Superior temporal gyrus (tissue), 1 donor: ENCODE measurements at regions not wholly inside any gene's neighbourhood (a gene's known extent, or its start where the extent isn't known, plus 50 kb on each side); places are given as distances from the start of the nearest gene placed in this dataset.

ENCODE experiments used
- DNase-seq: peaks from one replicate; pipeline ENCODE4 v3.0.0-alpha.2; 2016; ENCODE audit errors: extremely low spot score

DNA sequence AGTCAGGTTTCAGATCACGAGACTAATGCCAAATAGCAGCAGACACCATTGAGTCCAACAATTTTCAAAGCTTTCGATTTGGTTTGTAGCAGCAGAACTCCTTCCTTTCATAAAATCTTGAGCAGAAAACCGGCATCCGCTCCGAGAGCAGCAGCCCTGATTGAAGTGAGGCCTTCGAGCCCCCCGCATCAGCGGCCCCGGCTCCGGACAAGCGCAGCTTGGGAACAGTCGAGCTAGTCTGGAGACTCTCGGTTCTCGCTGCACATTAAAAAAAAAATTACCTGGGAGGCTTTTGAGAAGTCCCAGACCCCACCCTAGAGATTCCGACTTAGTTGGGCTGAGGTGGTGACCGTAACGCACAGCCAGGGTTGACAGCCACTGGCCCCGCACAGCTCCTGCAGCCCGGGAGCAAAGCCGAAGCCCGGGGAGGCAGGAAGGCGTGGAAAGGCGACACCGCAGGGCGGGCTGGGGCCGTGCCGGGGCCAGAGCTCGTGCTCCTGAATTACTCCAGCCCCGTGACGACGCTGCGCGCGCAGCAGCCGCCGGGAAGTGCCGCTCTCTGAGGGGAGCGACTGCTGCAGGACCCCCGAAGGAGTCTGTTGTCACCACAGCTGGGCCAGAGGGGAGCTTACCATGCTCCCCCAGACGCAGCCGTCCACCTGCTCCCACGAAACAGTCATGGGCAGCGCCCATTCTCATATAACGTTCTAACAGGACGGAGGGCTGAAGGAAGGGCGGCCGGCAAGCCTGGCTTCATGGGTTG, 57.8 kb downstream of the SPATA19 start:
- DNase-seq, result no peak

- DNase-seq, result no peak
Observed at GRCh38 chr11:133785795-133786340, 59.4 kb downstream of the SPATA19 start.

DNA sequence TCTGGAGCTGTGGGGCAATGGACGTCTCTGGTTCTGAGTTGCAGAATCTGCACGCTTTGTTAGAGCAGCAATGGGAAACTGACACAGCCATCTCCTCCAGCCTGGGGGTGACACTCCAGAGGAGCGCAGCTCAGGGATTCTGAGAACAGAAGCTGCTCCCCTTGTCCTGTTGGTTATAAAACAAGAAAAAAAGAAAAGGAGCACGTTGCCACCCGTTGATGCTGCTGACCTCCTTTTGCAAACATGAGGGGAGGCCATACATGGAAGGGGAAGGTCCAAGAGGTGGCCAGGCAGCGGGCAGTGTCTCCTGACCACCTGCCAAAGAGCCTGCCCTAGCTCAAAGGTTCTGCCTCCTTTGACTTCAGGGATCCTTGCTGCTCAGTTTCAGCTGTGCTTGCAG, 61.0 kb downstream of the SPATA19 start:
- DNase-seq, result no peak

GRCh38 chr11:133782116-133782725, 63.1 kb downstream of the SPATA19 start:
- DNase-seq, result no peak

GRCh38 chr11:133778161-133778560, 67.2 kb downstream of the SPATA19 start:
- DNase-seq, result no peak

DNA sequence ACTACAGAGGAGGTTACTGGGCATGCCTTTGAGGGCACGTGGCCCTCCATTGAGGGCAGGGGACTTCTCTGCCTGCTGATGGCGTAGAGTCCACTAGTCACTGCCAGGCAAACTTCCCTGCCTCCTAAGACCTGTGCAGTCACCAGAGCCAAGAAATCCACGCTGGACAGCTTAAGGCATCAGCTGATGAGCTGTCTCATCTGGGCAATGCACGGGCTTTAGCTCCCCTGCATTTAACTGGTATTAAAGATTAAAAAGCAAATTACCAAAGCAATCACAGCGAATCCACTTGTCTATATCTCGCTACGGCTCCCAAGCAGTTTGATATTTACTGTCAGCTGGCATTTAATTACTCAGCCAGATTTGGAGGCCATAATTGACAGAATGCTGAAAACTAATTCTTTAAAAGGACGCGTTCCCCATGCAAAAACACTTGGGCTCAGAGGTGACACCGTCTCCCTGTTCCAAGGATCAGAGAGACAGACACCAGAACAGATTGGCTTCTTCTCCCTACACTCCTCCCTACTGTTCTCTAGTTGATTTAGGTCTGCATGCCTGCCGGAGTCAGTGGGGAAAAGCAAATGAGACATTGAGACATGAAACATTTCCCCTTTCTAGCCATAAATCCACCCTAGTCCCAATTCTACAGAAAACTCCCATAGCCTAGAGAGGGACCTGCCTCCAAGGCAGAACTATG, 68.5 kb downstream of the SPATA19 start:
- DNase-seq, result no peak

GRCh38 chr11:133762538-133762937, 82.8 kb downstream of the SPATA19 start:
- DNase-seq, result no peak

- no peak for DNase-seq
Observed at GRCh38 chr11:133753150-133753549, 92.2 kb downstream of the SPATA19 start.

- DNase-seq, result no peak
Observed at GRCh38 chr11:133749841-133750240, 95.5 kb downstream of the SPATA19 start.

DNA sequence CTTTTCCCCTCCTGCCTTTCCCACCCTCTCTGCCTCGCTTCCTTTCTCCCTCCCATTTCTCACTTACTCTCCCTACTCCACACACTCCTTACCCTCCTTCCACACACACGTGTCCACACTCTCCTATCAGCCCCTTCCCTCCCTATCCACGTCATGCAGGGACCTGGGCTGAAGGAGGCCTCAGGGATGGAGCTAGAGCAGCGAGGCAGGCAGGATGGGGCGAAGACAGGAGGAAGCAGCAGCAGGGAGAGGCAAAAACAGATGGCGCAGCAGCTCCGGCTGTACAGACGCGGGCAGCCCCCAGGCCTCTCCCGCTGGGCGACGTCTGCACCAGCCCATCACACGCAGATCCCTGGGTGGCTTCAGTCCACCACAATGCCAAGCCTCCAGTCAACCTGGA, 97.9 kb downstream of the SPATA19 start:
- no peak for DNase-seq

GRCh38 chr11:133746663-133747306, 98.5 kb downstream of the SPATA19 start:
- no peak for DNase-seq

- peak; percentile 48 for DNase-seq
Observed at GRCh38 chr11:133745791-133746190, 99.5 kb downstream of the SPATA19 start.

DNA sequence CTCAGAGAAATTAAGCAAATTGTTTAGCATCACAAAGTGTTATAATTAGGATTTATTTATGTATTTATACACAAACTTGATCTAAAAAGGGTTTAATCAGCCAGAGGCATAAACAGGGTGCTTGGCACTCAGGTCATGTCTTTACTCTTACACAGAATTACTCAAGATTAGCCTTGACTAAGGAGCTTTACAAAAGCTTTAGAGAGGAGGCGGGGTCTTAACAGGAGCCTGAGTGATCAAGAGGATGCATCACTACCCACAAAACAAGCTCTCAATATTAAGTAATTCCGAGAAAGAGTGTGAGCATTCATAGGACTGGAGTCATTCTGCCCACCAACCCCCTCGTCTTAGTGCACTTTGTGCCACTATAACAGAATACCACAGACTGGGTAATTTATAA, 103.0 kb downstream of the SPATA19 start:
- no peak for DNase-seq

DNA sequence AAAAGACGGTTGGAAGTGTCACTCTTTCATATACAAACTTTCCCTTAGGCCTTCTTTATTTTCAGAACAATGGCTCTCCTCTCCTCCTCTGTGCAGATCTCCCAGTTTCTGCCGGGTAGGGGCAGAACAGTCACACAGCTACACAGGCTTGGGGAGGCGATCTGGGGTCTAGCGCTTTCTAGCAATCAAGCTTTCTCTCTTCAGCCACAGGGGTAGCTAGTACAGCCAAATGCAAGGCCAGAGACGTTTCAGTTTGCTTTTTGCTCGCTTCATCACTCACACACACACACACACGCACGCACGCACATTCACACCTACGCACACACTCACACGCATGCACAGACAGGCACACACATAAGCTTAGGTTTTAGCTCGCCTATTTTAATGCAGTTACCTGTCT, 104.3 kb downstream of the SPATA19 start:
- DNase-seq, result no peak

- DNase-seq, result no peak
Observed at GRCh38 chr11:133739481-133739880, 105.8 kb downstream of the SPATA19 start.

DNA sequence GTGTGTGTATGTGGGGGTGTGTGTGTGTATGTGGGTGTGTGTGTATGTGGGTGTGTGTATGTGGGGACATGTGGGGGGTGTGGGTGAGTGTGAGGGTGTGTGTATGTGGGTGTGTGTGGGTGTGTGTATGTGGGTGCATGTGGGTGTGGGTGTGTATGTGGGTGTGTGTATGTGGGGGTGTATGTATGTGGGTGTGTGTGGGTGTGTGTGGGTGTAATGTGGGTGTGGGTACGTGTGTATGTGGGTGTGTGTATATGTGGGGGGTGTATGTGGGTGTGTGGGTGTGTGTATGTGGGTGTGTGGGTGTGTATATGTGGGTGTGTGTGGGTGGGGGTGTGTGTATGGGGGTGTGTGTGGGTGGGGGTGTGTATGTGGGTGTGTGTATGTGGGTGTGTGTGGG, 106.7 kb downstream of the SPATA19 start:
- DNase-seq, result no peak

- DNase-seq, result no peak
Observed at GRCh38 chr11:133733631-133734030, 111.7 kb downstream of the SPATA19 start.

DNA sequence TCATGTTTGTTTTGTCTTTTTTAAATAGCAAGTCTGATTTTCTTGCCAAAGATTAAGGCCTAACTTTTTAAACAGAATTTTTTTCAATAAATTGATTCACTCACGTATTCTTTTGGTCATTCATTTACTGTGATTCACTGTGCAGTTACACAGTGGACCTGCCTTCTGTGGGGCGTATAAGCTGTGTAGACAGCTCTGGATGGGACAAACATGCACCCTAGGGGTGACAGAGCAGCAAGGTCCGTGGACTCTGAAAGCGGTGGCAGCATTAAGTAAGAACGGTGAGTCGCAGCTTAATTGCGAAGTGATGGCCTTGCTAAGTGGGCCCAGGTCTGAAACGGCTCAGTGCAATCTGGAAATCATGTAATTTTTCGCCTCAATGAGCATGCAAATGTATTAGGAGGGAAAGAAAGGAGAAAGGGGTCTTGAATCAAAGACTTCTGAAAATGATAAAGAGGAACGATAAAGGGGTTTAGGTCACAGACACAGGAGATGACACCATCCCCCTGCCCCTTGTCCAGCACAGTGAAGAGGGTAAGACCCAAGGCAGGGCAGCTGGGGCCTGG, 113.1 kb downstream of the SPATA19 start:
- DNase-seq, result no peak

GRCh38 chr11:133727774-133728173, 117.5 kb downstream of the SPATA19 start:
- no peak for DNase-seq

DNA sequence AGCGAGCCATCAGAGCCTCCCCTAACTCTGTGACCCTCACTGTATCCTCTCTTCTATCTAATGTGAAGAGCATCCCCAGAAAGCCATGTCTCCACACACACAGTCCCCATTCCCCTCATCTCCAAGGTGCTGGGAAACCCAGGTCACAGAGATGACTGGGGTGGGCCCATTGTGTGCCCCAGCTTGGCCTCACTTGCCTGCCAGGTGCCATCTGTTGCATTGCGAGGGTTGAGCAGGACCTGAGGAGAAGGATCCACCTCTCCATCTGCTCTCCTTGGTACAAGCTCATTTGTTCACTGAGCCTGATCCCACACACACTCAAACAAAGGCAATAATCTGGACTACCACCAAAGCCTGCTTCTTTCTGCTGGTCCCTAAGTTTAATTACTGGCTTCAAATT, 118.8 kb downstream of the SPATA19 start:
- DNase-seq, result no peak

DNA sequence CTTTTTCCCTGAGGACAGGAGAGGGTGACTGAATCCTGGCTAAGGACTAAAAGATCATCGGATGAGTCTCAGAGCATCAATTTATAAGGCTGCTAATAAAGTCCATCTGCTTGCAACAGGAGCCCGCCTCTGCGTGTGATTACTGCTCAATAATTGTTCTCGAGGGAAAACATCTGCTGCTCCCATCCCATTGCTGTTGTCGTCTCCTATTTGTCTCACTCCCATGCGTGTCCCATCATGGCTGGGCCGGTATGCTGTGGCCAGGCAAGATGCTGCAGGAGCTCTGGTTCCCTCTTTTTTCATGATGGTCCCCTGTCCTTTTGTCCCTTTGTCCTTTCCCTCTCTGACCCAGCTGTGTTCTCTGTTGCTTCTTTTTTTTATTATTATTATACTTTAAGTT, 121.2 kb downstream of the SPATA19 start:
- no peak for DNase-seq

DNA sequence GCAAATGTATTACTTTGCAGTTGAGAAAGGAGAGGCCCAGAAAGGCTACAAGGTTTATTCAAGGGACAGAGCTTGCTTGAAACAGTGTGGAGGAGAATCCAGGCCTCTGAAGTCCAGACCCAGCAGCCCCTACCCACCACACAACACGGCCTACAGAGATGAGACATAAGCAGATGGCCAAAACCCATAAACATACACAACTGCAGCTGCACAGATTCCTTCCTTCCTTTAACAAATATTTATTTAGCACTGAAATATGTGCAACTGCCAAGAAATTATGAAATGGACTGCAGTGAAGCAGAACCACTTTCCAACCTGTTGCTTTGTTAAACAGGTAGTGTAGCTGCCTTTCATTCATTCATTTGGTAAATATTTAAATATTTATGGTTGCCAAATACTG, 122.3 kb downstream of the SPATA19 start:
- no peak for DNase-seq
